Stimulated activated effector memory CD8-positive, alpha-beta T cell treated with anti-CD3 and anti-CD28 coated beads, Interleukin-12 subunit alpha, Interleukin-12 subunit beta, amount 100 ng/mL, for 72 hours (primary cell): ENCODE measurements at regions not wholly inside any gene's neighbourhood (a gene's known extent, or its start where the extent isn't known, plus 50 kb on each side); places are given as distances from the start of the nearest gene placed in this dataset.

Experiments used
- ATAC-seq: fragments of 150-1000 bp; cut with Tn5 transposase; 2 replicates; pipeline ENCODE4 v1.10.0; 2021
- DNase-seq, 2 donors: peaks; one replicate each; pipeline ENCODE4 v3.0.0; 2021 to 2022; ENCODE audit warnings: low spot score in 2 of 2
- H3K27ac Mint-ChIP-seq: one replicate; pipeline ENCODE4 v1.8.0; 2022; ENCODE audit warnings: mild to moderate bottlenecking, mixed read lengths
- H3K36me3 Mint-ChIP-seq: one replicate; pipeline ENCODE4 v1.8.0; 2022; ENCODE audit warnings: mild to moderate bottlenecking, mixed read lengths
- H3K4me1 Mint-ChIP-seq: one replicate; pipeline ENCODE4 v1.8.0; 2022; ENCODE audit warnings: mixed read lengths
- H3K4me3 Mint-ChIP-seq: one replicate; pipeline ENCODE4 v1.8.0; 2022; ENCODE audit warnings: mild to moderate bottlenecking, mixed read lengths
- H3K9me3 Mint-ChIP-seq: one replicate; pipeline ENCODE4 v1.8.0; 2022; ENCODE audit warnings: mixed read lengths

DNA sequence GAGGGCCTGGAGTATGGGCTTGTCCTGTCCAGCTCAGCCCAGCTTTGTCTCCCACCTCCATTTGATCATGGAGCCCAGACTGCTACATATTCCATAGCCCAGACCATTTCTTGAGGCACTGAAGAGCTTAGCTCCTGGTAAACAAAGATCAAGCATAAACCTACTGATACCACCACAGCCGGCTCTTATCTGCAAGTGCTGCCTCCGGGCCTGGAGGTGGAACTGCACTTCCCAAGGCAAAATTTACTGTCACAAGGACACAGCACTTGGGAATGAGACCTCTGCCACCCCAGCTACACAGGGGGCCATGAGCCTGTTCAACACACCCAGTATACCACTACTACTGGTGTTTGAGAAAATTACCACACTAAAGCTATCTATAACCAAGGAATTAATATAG, 53.7 kb upstream of the PLSCR5 start:
- H3K36me3 Mint-ChIP-seq: no peaks in the 10 kb centered on the region

DNA sequence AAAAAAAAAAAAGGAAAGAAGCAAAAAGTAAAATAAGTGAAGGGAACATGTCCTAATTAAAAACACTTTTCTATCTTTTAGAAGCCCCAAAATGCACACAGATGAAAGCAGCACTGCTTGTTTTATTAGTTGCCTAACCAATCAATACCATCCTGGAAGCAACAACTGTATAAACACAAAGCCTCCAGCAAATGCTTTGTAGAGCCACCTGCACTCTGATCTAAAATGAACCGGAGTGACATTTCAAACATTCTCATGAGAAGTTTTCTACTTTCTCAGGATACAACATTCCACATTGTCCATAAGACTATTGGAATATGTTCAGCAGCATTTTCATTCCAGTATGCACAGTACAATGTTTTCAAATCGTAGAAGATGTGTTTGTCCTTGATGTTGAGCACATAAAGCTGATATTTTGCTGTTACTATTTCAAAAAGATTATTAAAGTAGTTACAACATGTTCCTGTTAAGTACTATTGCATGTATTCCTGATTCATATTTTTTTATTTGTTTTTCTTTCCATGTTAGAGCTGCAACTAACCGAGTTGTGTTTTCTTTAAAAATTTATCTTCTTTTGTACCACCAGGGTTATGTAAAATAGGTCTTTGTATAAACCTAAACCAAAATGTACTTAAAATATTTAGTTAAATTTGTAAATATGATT, 50.3 kb upstream of the PLSCR5 start:
- Mint-ChIP-seq H3K4me1 (no peaks in the 10 kb centered on the region), H3K4me3 (no peak overlapping the region), H3K9me3 (peaks cover 6% of the 10 kb centered on the region), H3K27ac (no peak overlapping the region), H3K36me3 (no peaks in the 10 kb centered on the region)
- DNase-seq (no peak), ATAC-seq (no peak)

More for the DNA sequence above, 53.7 kb upstream of the PLSCR5 start:
- Mint-ChIP-seq H3K27ac (no peak overlapping the region), H3K9me3 (peaks cover 10% of the 10 kb centered on the region), H3K4me3 (no peak overlapping the region), H3K4me1 (no peaks in the 10 kb centered on the region)
- ATAC-seq: no peak
- DNase-seq: no peak
